ENCODE measurements at regions not wholly inside any gene's neighbourhood (a gene's known extent, or its start where the extent isn't known, plus 50 kb on each side); places are given as distances from the start of the nearest gene placed in this dataset.
"Not testable (repeated sequence)": the region's sequence is repeated elsewhere in the genome, so short reads cannot be mapped to it uniquely, and the experiment has no call there.

DNA sequence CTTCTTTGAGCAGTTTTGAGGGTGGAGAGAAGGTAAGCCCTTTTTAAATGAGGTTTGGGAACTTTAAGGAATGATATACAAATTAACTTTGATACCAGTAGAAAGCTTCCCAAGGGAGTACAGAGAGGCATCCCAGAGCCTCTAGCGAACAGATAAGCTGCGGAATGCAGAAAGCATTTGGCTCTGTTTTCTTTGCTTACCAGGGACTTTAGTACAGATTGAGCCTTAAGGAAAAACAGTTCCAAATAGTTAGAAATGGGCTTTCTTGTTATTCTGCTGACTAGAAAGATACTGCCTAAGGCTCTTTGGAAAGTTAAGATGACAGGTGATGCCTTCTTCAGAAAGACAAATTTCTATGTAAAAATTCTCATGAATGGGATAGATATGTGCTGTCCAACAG is 261.7 kb upstream of the FOXN3 start:
- DNase-seq: no peak
- peaks cover 3% of the 10 kb centered on the region for H3K4me1 ChIP-seq (ENCODE audit: control insufficient read depth, insufficient read depth, low read length)
- WGBS (ENCODE audit: insufficient coverage, low lambda C conversion rate): no CpG with 5 or more reads among the region's 2 CpGs

DNA sequence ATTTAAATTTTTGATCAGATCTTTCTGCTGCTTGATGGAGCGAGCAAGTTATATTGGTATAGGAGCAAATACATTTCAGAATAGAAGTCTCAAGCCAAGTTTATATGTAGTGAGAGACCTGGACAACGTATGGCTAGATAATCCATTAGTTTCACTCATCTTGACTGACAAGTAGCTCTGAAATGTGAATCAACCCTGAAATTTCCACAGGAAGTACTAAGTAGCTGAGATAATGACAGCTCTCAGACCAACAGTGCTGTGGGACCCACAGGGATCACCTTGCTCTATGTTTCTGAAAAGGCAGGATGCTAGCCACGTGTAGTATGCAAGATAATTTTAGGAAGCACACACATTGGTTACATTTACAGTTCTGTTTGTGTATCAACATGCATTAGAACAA is 258.6 kb upstream of the FOXN3 start:
- H3K4me3 ChIP-seq (ENCODE audit: low read length): no peak overlapping the region
- DNase-seq: no peak
- H3K9me3 ChIP-seq (ENCODE audit: control insufficient read depth, low read depth, low read length): no peaks in the 10 kb centered on the region
- H3K4me1 ChIP-seq (ENCODE audit: control insufficient read depth, insufficient read depth, low read length): peaks cover 16% of the 10 kb centered on the region
- H3K36me3 ChIP-seq (ENCODE audit: control insufficient read depth, insufficient read depth, low read length): no peaks in the 10 kb centered on the region
- no peaks in the 10 kb centered on the region for H3K27me3 ChIP-seq (ENCODE audit: control insufficient read depth, insufficient read depth, low read length)
- 89% methylated on average over 1 of the region's 3 CpGs for WGBS (ENCODE audit: insufficient coverage, low lambda C conversion rate)
- no peak overlapping the region for H3K27ac ChIP-seq (ENCODE audit: low read length)

More for the DNA sequence above, 261.7 kb upstream of the FOXN3 start:
- Histone ChIP-seq H3K27me3 (ENCODE audit: control insufficient read depth, insufficient read depth, low read length) (no peaks in the 10 kb centered on the region), H3K36me3 (ENCODE audit: control insufficient read depth, insufficient read depth, low read length) (no peaks in the 10 kb centered on the region), H3K27ac (ENCODE audit: low read length) (no peak overlapping the region), H3K4me3 (ENCODE audit: low read length) (no peak overlapping the region), H3K9me3 (ENCODE audit: control insufficient read depth, low read depth, low read length) (peaks cover 6% of the 10 kb centered on the region)

DNA sequence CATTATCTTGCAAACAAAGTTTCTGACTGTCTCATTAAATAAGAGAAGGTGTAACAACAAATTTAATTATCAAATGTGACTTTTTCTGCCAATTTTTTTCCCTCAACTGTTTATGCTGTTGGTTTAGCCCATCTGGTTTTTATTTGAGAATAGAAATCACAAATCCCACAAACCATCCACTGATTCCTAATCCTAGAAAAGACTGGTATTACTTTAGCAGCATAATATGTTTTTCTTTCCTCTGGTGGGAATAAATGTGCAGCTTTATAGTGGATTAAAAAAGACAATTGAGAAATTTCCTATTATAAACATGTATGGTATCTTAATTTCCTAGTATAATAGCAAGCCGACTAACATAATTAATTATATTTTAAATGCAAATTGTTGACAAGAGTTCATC is 257.9 kb upstream of the FOXN3 start:
- 86% methylated on average over 1 of the region's 1 CpG for WGBS (ENCODE audit: insufficient coverage, low lambda C conversion rate)
- H3K27me3 ChIP-seq (ENCODE audit: control insufficient read depth, insufficient read depth, low read length): no peaks in the 10 kb centered on the region
- no peaks in the 10 kb centered on the region for H3K36me3 ChIP-seq (ENCODE audit: control insufficient read depth, insufficient read depth, low read length)
- DNase-seq: no peak
- H3K4me1 ChIP-seq (ENCODE audit: control insufficient read depth, insufficient read depth, low read length): peaks cover 16% of the 10 kb centered on the region
- H3K27ac ChIP-seq (ENCODE audit: low read length): no peak overlapping the region
- no peak overlapping the region for H3K4me3 ChIP-seq (ENCODE audit: low read length)
- no peaks in the 10 kb centered on the region for H3K9me3 ChIP-seq (ENCODE audit: control insufficient read depth, low read depth, low read length)

DNA sequence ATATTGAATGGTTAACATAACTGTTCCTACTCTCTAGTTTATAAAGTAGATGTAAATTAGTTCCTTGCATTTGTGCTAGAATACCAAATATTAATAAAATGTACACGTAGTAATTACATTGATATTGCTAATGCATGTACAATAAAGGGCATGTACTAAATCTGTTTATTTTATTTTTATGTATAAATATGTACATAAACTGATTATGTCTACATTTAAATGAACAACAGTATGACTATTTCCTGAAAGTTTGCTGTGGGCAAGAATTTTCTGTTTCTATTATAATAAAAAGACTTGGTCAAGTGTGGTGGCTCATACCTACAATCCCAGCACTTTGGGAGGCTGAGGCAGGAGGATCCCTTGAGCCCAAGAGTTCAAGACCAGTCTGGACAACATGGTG is 257.2 kb upstream of the FOXN3 start:
- WGBS (ENCODE audit: insufficient coverage, low lambda C conversion rate): 75% methylated on average over 1 of the region's 1 CpG
- no peak overlapping the region for H3K27ac ChIP-seq (ENCODE audit: low read length)
- no peak for DNase-seq

DNA sequence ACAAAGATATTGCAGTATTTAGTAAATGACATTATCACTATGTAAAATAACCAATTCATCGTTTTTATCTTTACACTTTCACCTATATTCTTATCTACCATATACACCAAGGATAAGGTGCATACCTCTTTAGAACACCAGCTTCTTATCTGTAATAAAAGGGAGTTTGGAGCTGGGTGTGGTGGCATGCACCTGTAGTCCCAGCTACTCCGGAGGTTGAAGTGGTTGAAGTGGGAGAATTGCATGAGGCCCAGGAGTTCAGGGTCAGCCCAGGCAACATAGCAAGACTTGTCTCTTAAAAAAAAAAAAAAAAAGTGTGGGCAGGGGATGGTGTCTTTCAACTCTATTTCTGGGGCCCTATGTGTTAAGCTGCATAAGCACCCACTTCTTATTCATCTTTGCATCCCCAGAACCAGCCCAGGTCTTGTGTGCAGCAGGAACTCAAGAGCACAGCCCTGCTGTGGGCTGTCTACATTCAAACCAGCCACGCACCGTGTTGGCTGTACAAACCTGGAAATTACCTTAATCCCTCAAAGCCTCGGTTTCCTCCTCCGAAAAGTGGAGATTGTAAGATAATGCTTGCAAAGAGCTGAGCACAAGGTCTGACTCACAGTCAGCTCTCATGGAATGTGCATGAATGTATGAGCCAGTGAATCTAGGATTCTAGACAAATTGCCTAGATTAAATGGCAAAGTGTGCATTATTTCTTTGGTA is 256.6 kb upstream of the FOXN3 start:
- Histone ChIP-seq H3K4me1 (ENCODE audit: control insufficient read depth, insufficient read depth, low read length) (peaks cover 16% of the 10 kb centered on the region), H3K9me3 (ENCODE audit: control insufficient read depth, low read depth, low read length) (no peaks in the 10 kb centered on the region), H3K27ac (ENCODE audit: low read length) (peak overlapping the region; percentile 88), H3K36me3 (ENCODE audit: control insufficient read depth, insufficient read depth, low read length) (no peaks in the 10 kb centered on the region), H3K27me3 (ENCODE audit: control insufficient read depth, insufficient read depth, low read length) (no peaks in the 10 kb centered on the region), H3K4me3 (ENCODE audit: low read length) (no peak overlapping the region)
- peak; percentile 55 to 78 for DNase-seq
- WGBS (ENCODE audit: insufficient coverage, low lambda C conversion rate): no CpG with 5 or more reads among the region's 6 CpGs

More for the DNA sequence above, 257.2 kb upstream of the FOXN3 start:
- H3K27me3 ChIP-seq (ENCODE audit: control insufficient read depth, insufficient read depth, low read length): no peaks in the 10 kb centered on the region
- no peaks in the 10 kb centered on the region for H3K9me3 ChIP-seq (ENCODE audit: control insufficient read depth, low read depth, low read length)
- peaks cover 16% of the 10 kb centered on the region for H3K4me1 ChIP-seq (ENCODE audit: control insufficient read depth, insufficient read depth, low read length)
- H3K36me3 ChIP-seq (ENCODE audit: control insufficient read depth, insufficient read depth, low read length): no peaks in the 10 kb centered on the region
- no peak overlapping the region for H3K4me3 ChIP-seq (ENCODE audit: low read length)

DNA sequence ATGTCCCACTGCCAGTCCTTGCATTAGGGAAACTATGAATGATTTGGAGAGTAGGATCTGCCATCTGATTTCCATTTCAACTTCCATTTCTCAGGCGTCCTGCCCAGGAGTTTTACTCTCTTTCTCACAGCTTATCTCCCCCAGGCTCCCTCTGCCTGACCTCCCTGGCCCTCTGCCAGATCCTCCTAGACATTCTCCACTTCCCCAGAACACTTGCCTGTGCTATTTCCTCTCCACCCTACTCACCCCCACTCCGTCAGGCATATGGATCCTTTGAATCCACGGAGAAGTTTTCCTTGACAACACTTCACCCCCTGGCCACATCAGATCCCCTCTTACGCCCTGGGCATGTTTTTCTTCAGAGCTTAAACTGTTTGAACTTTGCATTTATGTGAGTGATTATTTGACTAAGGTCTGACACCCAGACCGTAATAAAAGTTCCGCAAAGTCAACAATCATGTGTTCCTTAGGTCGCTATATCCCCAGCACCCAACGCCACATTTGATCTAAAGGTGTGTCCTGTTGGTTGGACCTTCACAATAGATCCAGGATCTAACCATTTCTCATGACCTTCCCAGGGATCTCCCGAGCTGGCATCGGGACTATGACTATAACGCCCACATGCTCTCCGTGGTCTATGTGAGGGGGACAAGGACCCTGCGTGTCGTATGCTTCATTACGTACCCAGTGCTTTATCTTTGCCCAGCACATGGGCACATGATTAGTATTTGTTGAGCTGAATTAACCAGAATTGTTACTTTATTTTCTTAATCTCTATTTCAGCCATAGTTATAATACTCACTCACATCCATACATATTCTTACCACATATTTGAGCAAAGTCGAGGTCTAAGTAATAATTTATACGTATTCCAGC is 255.8 kb upstream of the FOXN3 start:
- peak overlapping the region; percentile 88 for H3K27ac ChIP-seq (ENCODE audit: low read length)
- peak; percentile 83 to 96 for DNase-seq
- no peaks in the 10 kb centered on the region for H3K9me3 ChIP-seq (ENCODE audit: control insufficient read depth, low read depth, low read length)
- H3K4me1 ChIP-seq (ENCODE audit: control insufficient read depth, insufficient read depth, low read length): peaks cover 16% of the 10 kb centered on the region
- no peaks in the 10 kb centered on the region for H3K36me3 ChIP-seq (ENCODE audit: control insufficient read depth, insufficient read depth, low read length)
- H3K27me3 ChIP-seq (ENCODE audit: control insufficient read depth, insufficient read depth, low read length): no peaks in the 10 kb centered on the region
- H3K4me3 ChIP-seq (ENCODE audit: low read length): no peak overlapping the region
- WGBS (ENCODE audit: insufficient coverage, low lambda C conversion rate): 13% methylated on average over 3 of the region's 17 CpGs

DNA sequence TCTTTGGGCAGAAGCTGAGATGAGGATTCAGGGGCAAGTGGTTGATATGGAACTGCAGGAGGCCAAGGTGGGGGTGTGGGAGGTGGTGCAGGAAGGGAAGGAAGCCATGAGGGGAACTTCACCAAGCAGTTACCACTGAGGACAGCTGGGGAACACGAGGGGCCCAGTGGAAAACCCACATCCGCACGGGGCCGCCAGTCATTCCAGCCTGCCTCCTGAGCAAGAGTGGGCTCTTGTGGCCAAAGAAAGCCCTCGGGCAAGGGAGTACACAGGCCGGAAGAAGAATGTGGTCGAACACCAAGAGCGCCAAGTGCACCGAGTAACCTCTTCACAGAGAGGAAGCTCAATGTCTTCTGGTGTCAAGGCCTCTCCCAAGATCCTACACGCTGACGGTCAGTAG is 252.2 kb upstream of the FOXN3 start:
- Histone ChIP-seq H3K27me3 (ENCODE audit: control insufficient read depth, insufficient read depth, low read length) (no peaks in the 10 kb centered on the region), H3K4me3 (ENCODE audit: low read length) (no peak overlapping the region), H3K4me1 (ENCODE audit: control insufficient read depth, insufficient read depth, low read length) (peaks cover 16% of the 10 kb centered on the region), H3K27ac (ENCODE audit: low read length) (no peak overlapping the region), H3K36me3 (ENCODE audit: control insufficient read depth, insufficient read depth, low read length) (no peaks in the 10 kb centered on the region), H3K9me3 (ENCODE audit: control insufficient read depth, low read depth, low read length) (peaks cover 4% of the 10 kb centered on the region)
- 97% methylated on average over 5 of the region's 11 CpGs for WGBS (ENCODE audit: insufficient coverage, low lambda C conversion rate)
- DNase-seq: no peak

DNA sequence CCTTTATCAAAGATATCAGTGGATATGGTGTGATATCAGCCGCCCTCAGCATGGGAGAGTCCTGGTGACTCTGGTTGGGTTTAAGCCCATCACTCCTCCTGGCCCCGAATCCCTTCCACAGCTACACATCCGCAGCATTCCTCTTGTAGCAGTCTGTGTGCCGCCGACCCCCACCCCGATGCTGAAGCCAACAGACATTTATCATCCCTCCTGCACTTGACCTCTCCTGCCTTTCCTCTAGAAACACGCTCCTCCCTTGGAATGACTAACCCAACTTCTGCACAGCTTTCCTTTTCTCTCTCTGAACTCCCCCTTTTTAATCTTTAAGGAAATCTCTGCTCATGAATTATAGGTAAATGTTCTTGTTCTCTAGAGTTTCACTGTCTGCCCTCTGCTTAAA is 250.9 kb upstream of the FOXN3 start:
- Histone ChIP-seq H3K4me3 (ENCODE audit: low read length) (no peak overlapping the region), H3K27me3 (ENCODE audit: control insufficient read depth, insufficient read depth, low read length) (no peaks in the 10 kb centered on the region), H3K9me3 (ENCODE audit: control insufficient read depth, low read depth, low read length) (peaks cover 4% of the 10 kb centered on the region), H3K36me3 (ENCODE audit: control insufficient read depth, insufficient read depth, low read length) (no peaks in the 10 kb centered on the region), H3K27ac (ENCODE audit: low read length) (no peak overlapping the region), H3K4me1 (ENCODE audit: control insufficient read depth, insufficient read depth, low read length) (peaks cover 5% of the 10 kb centered on the region)
- DNase-seq: no peak
- whole genome bisulfite sequencing (ENCODE audit: insufficient coverage, low lambda C conversion rate): 41% methylated on average over 4 of the region's 7 CpGs

DNA sequence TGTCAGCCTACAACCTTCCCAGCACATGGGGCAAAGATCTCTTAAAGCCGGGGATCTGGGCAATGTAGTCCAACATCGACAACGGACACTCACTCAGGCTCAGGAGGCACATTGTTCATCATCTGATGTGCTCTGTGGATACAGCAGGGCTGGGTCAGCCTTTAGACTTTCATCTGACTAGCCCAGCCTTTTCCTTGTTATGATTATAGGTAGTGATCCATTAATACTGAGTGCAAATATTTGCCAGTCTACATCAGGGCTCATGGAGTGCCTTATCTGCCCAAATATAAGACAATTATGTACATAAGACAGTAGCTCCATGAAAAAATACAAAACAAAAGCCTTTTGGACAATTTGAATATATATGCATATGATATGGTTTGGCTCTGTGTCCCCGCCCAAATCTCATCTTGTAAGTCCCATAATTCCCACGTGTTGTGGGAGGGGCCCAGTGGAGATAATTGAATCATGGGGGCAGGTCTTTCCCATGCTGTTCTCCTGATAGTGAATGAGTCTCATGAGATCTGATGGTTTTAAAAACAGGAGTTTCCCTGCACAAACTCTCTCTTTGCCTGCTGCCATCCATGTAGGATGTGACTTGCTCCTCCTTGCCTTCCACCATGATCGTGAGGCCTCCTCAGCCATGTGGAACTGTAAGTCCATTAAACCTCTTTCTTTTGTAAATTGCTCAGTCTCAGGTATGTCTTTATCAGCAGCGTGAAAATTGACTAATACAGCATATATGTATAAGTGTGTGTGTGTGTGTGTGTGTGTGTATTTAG is 248.5 kb upstream of the FOXN3 start:
- not testable (repeated sequence) for H3K4me1 ChIP-seq (ENCODE audit: control insufficient read depth, insufficient read depth, low read length); H3K9me3 ChIP-seq (ENCODE audit: control insufficient read depth, low read depth, low read length); H3K27me3 ChIP-seq (ENCODE audit: control insufficient read depth, insufficient read depth, low read length); H3K36me3 ChIP-seq (ENCODE audit: control insufficient read depth, insufficient read depth, low read length); H3K4me3 ChIP-seq (ENCODE audit: low read length)
- WGBS (ENCODE audit: insufficient coverage, low lambda C conversion rate): no CpG with 5 or more reads among the region's 7 CpGs
- peak overlapping the region; percentile 21 for H3K27ac ChIP-seq (ENCODE audit: low read length)
- peak; percentile 17 to 49 for DNase-seq

DNA sequence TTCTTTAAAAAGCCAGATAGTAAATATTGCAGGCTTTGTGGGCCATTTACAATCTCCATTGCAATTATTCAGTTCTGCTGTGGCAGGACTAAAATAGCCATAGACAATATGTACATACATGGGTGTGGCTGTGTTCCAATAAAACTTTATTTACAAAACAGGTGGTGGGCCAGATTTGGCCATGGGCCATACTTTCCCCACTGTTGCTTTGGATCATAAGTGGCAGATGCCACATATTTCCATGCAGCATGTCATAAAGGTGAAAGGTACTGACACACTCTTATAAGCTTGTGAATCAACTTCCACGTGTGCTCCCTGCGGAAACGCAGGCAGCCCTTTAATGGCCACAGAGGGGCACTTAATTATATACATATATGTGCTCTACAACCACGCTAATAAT is 244.4 kb upstream of the FOXN3 start:
- Histone ChIP-seq H3K4me1 (ENCODE audit: control insufficient read depth, insufficient read depth, low read length) (peaks cover 6% of the 10 kb centered on the region), H3K27ac (ENCODE audit: low read length) (no peak overlapping the region), H3K4me3 (ENCODE audit: low read length) (no peak overlapping the region), H3K9me3 (ENCODE audit: control insufficient read depth, low read depth, low read length) (peaks cover 4% of the 10 kb centered on the region), H3K36me3 (ENCODE audit: control insufficient read depth, insufficient read depth, low read length) (no peaks in the 10 kb centered on the region), H3K27me3 (ENCODE audit: control insufficient read depth, insufficient read depth, low read length) (no peaks in the 10 kb centered on the region)
- 100% methylated on average over 1 of the region's 4 CpGs for whole genome bisulfite sequencing (ENCODE audit: insufficient coverage, low lambda C conversion rate)
- peak in 1 of 2 donors; percentile 29 for DNase-seq

Measured in large intestine (tissue), 3 donors.